ENCODE measurements at regions not wholly inside any gene's neighbourhood (a gene's known extent, or its start where the extent isn't known, plus 50 kb on each side); places are given as distances from the start of the nearest gene placed in this dataset.

DNA sequence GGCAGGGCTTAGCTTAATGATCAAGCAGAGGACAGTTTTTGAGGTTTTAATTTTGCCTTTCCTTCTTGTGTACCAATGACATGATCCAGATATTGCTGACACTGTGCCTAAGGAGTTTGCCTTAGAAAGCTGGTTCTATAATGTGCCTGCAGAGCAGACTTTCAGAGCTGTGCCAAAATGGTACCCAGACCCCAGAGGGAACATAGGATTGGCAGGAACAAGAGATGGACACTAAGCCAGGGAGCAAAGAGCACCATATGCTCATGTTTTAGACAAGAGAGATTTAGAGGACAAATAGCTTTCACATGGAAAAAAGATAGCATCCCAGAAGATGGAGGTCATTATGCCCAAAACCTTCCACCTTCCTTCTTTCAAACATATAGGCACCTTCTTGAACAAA lies 1241.5 kb upstream of the SPRY2 start:
- TF ChIP-seq POLR2AphosphoS5 (IDR thresholded peaks at IDR 0.05; ENCODE audit: borderline replicate concordance, low read depth, low read length) = no peak
- no peak for TF ChIP-seq EZH2 (IDR thresholded peaks at IDR 0.05)
- TF ChIP-seq FOXP2 (optimal IDR thresholded peaks at IDR 0.05; ENCODE audit: control extremely low read depth, extremely low read length, insufficient read depth) = no peak

All from SK-N-MC (cell line).